Trophoblast cell (in vitro differentiated cells and primary cell): ENCODE measurements at regions not wholly inside any gene's neighbourhood (a gene's known extent, or its start where the extent isn't known, plus 50 kb on each side); places are given as distances from the start of the nearest gene placed in this dataset.

Experiments used
- DNase-seq, 2 donors: peaks; one replicate each; pipeline ENCODE4 v3.0.0-alpha.2; 2016
- H2AFZ ChIP-seq: 2 replicates; pipeline ENCODE4 v1.6.1; 2013; ENCODE audit warnings: low read length, moderate library complexity, mild to moderate bottlenecking; ENCODE audit not compliant: insufficient read depth, poor library complexity
- H2AK5ac ChIP-seq: 2 replicates; pipeline ENCODE4 v1.6.1; 2013; ENCODE audit warnings: mild to moderate bottlenecking, low read length
- H2BK120ac ChIP-seq: 2 replicates; pipeline ENCODE4 v1.6.1; 2013; ENCODE audit warnings: low read length, mild to moderate bottlenecking, moderate library complexity; ENCODE audit not compliant: insufficient read depth, poor library complexity
- H2BK12ac ChIP-seq: 2 replicates; pipeline ENCODE4 v1.6.1; 2013; ENCODE audit warnings: mild to moderate bottlenecking, low read length, moderate library complexity
- H2BK5ac ChIP-seq: 2 replicates; pipeline ENCODE4 v1.6.1; 2013; ENCODE audit warnings: low read length, low read depth, moderate library complexity, mild to moderate bottlenecking; ENCODE audit not compliant: poor library complexity
- H3K14ac ChIP-seq: 2 replicates; pipeline ENCODE4 v1.6.1; 2013; ENCODE audit warnings: mild to moderate bottlenecking, low read length
- H3K18ac ChIP-seq: 2 replicates; pipeline ENCODE4 v1.6.1; 2013; ENCODE audit warnings: mild to moderate bottlenecking, low read length
- H3K23ac ChIP-seq: 2 replicates; pipeline ENCODE4 v1.6.1; 2013; ENCODE audit warnings: low read length
- H3K27ac ChIP-seq: 2 replicates; pipeline ENCODE4 v1.5.1; 2013; ENCODE audit warnings: low read depth, mild to moderate bottlenecking, inconsistent platforms, low read length, moderate library complexity
- H3K27me3 ChIP-seq: 2 replicates; pipeline ENCODE4 v1.6.1; 2013; ENCODE audit warnings: inconsistent platforms, mild to moderate bottlenecking, low read length, moderate library complexity; ENCODE audit not compliant: insufficient read depth
- H3K36me3 ChIP-seq, 2 experiments: 1 replicate in 1 of 2; 2 replicates in 1 of 2; pipeline ENCODE4 v1.6.1; 2013; ENCODE audit warnings: low read length in 2 of 2, mild to moderate bottlenecking in 2 of 2, moderate library complexity in 1 of 2; ENCODE audit not compliant: insufficient read depth in 2 of 2, control insufficient read depth in 1 of 2
- H3K4ac ChIP-seq: 2 replicates; pipeline ENCODE4 v1.6.1; 2013; ENCODE audit warnings: low read depth, mild to moderate bottlenecking, low read length, moderate library complexity
- H3K4me1 ChIP-seq, 2 experiments: 1 replicate in 1 of 2; 2 replicates in 1 of 2; pipeline ENCODE4 v1.6.1; 2013; ENCODE audit warnings: low read length in 2 of 2, mild to moderate bottlenecking in 2 of 2, moderate library complexity in 1 of 2; ENCODE audit not compliant: insufficient read depth in 2 of 2, control insufficient read depth in 1 of 2
- H3K4me2 ChIP-seq: 2 replicates; pipeline ENCODE4 v1.6.1; 2013; ENCODE audit warnings: inconsistent platforms, mild to moderate bottlenecking, low read length, moderate library complexity
- H3K4me3 ChIP-seq: 2 replicates; pipeline ENCODE4 v1.5.1; 2013; ENCODE audit warnings: mild to moderate bottlenecking, low read depth, low read length, inconsistent platforms
- H3K79me1 ChIP-seq: one replicate; pipeline ENCODE4 v1.6.1; 2013; ENCODE audit warnings: low read length
- H3K79me2 ChIP-seq: 2 replicates; pipeline ENCODE4 v1.6.1; 2013; ENCODE audit warnings: low read length, mild to moderate bottlenecking; ENCODE audit not compliant: control insufficient read depth, insufficient read depth, poor library complexity
- H3K9ac ChIP-seq: 2 replicates; pipeline ENCODE4 v1.6.1; 2013; ENCODE audit warnings: mild to moderate bottlenecking, low read length
- H3K9me3 ChIP-seq: 2 replicates; pipeline ENCODE4 v1.6.1; 2013; ENCODE audit warnings: low read depth, mild to moderate bottlenecking, control low read depth, inconsistent platforms, low read length; ENCODE audit not compliant: insufficient read depth
- H4K12ac ChIP-seq: 2 replicates; pipeline ENCODE4 v1.6.1; 2013; ENCODE audit warnings: low read depth, mild to moderate bottlenecking, low read length, moderate library complexity
- H4K8ac ChIP-seq: 2 replicates; pipeline ENCODE4 v1.6.1; 2013; ENCODE audit warnings: low read depth, mild to moderate bottlenecking, low read length, moderate library complexity
- H4K91ac ChIP-seq: one replicate; pipeline ENCODE4 v1.6.1; 2013; ENCODE audit warnings: low read depth, mild to moderate bottlenecking, low read length, moderate library complexity
- WGBS: extraction: QIAGEN DNeasy Blood & Tissue Kit; methylation state at CpG from one replicate; pipeline ENCODE4 v1.1.7; 2013; ENCODE audit warnings: missing lambda C conversion rate; ENCODE audit not compliant: insufficient read length, insufficient coverage; ENCODE audit errors: extremely low coverage; 5-methylcytosine and 5-hydroxymethylcytosine counted together

GRCh38 chr13:52922961-52923360, 74.5 kb upstream of the PCDH8 start:
- WGBS: no CpG with 5 or more reads among the region's 1 CpG
- no peaks in the 10 kb centered on the region for H3K36me3 ChIP-seq
- no peaks in the 10 kb centered on the region for H3K27me3 ChIP-seq
- H3K9ac ChIP-seq: no peak overlapping the region
- no peak overlapping the region for H3K4me3 ChIP-seq
- no peak overlapping the region for H4K8ac ChIP-seq
- no peak for DNase-seq
- no peak overlapping the region for H3K4ac ChIP-seq
- H3K4me1 ChIP-seq: peaks cover 23 to 24% of the 10 kb centered on the region in 2 experiments
- H4K12ac ChIP-seq: no peak overlapping the region
- H3K27ac ChIP-seq: no peak overlapping the region
- H3K14ac ChIP-seq: no peak overlapping the region
- no peak overlapping the region for H2BK120ac ChIP-seq
- no peak overlapping the region for H2BK5ac ChIP-seq
- no peaks in the 10 kb centered on the region for H3K9me3 ChIP-seq
- H3K23ac ChIP-seq: no peak overlapping the region
- H2AK5ac ChIP-seq: no peak overlapping the region
- peaks cover 17% of the 10 kb centered on the region for H3K79me1 ChIP-seq
- no peak overlapping the region for H4K91ac ChIP-seq
- no peak overlapping the region for H2AFZ ChIP-seq
- H2BK12ac ChIP-seq: no peak overlapping the region
- H3K4me2 ChIP-seq: no peak overlapping the region
- H3K79me2 ChIP-seq: no peaks in the 10 kb centered on the region
- H3K18ac ChIP-seq: no peak overlapping the region

GRCh38 chr13:52921194-52921593, 72.8 kb upstream of the PCDH8 start:
- Histone ChIP-seq H3K23ac (no peak overlapping the region), H2AK5ac (no peak overlapping the region), H2BK5ac (no peak overlapping the region), H2BK12ac (no peak overlapping the region), H3K36me3 (no peaks in the 10 kb centered on the region), H3K9me3 (peaks cover 1% of the 10 kb centered on the region), H3K4me1 (peaks cover 22 to 26% of the 10 kb centered on the region in 2 experiments), H4K12ac (no peak overlapping the region), H3K27ac (no peak overlapping the region), H3K79me2 (no peaks in the 10 kb centered on the region), H3K79me1 (peaks cover 15% of the 10 kb centered on the region), H2BK120ac (no peak overlapping the region), H3K4me3 (no peak overlapping the region), H4K91ac (peak overlapping the region; percentile 13), H4K8ac (no peak overlapping the region), H3K27me3 (no peaks in the 10 kb centered on the region), H3K14ac (no peak overlapping the region), H3K4ac (no peak overlapping the region), H2AFZ (no peak overlapping the region), H3K9ac (no peak overlapping the region), H3K18ac (no peak overlapping the region), H3K4me2 (no peak overlapping the region)
- DNase-seq: peak in 1 of 2 donors; percentile 15
- WGBS: no CpG with 5 or more reads among the region's 3 CpGs

GRCh38 chr13:52916486-52916990, 68.1 kb upstream of the PCDH8 start:
- Histone ChIP-seq H3K36me3 (no peaks in the 10 kb centered on the region), H4K12ac (no peak overlapping the region), H2BK120ac (no peak overlapping the region), H3K14ac (no peak overlapping the region), H3K9me3 (peaks cover 1% of the 10 kb centered on the region), H2BK5ac (no peak overlapping the region), H3K23ac (no peak overlapping the region), H3K18ac (no peak overlapping the region), H3K4ac (no peak overlapping the region), H2AK5ac (no peak overlapping the region), H3K9ac (no peak overlapping the region), H3K27ac (peak overlapping the region; percentile 14), H4K91ac (no peak overlapping the region), H2AFZ (no peak overlapping the region), H3K79me1 (no peaks in the 10 kb centered on the region), H3K79me2 (no peaks in the 10 kb centered on the region), H3K27me3 (no peaks in the 10 kb centered on the region), H3K4me3 (no peak overlapping the region), H3K4me2 (no peak overlapping the region), H4K8ac (no peak overlapping the region), H2BK12ac (no peak overlapping the region), H3K4me1 (peaks cover 0 to 3% of the 10 kb centered on the region in 2 experiments)
- DNase-seq: no peak

- Histone ChIP-seq H3K23ac (no peak overlapping the region), H3K4me1 (peaks cover 6 to 7% of the 10 kb centered on the region in 2 experiments), H3K14ac (no peak overlapping the region), H3K79me1 (no peaks in the 10 kb centered on the region), H2BK120ac (no peak overlapping the region), H3K4me3 (no peak overlapping the region), H3K4ac (no peak overlapping the region), H3K9me3 (no peaks in the 10 kb centered on the region), H3K18ac (no peak overlapping the region), H4K91ac (no peak overlapping the region), H2BK12ac (no peak overlapping the region), H3K36me3 (no peaks in the 10 kb centered on the region), H3K27me3 (no peaks in the 10 kb centered on the region), H3K27ac (no peak overlapping the region), H4K8ac (no peak overlapping the region), H2BK5ac (no peak overlapping the region), H2AK5ac (no peak overlapping the region), H3K79me2 (no peaks in the 10 kb centered on the region), H3K4me2 (no peak overlapping the region), H4K12ac (no peak overlapping the region), H2AFZ (no peak overlapping the region), H3K9ac (no peak overlapping the region)
- WGBS: no CpG with 5 or more reads among the region's 2 CpGs
- DNase-seq: no peak
Observed at GRCh38 chr13:52911340-52911739, 62.9 kb upstream of the PCDH8 start.
